PC-3 (cell line): ENCODE measurements at regions not wholly inside any gene's neighbourhood (a gene's known extent, or its start where the extent isn't known, plus 50 kb on each side); places are given as distances from the start of the nearest gene placed in this dataset.

ENCODE experiments used
- EZH2phosphoT487 ChIP-seq: fragments of 300-600 bp; sonication (generic); IDR thresholded peaks from 2 replicates; pipeline ENCODE4 v1.6.1; 2018; ENCODE audit warnings: mild to moderate bottlenecking, antibody characterized with exemption, low read length, borderline replicate concordance
- TF ChIP-seq, protein P1 (sequence below): fragments of 300-600 bp; sonication (generic); conservative IDR thresholded peaks from 2 replicates; pipeline ENCODE4 v1.5.1; 2017; ENCODE audit warnings: antibody characterized with exemption, low read depth, mild to moderate bottlenecking, low read length

DNA sequence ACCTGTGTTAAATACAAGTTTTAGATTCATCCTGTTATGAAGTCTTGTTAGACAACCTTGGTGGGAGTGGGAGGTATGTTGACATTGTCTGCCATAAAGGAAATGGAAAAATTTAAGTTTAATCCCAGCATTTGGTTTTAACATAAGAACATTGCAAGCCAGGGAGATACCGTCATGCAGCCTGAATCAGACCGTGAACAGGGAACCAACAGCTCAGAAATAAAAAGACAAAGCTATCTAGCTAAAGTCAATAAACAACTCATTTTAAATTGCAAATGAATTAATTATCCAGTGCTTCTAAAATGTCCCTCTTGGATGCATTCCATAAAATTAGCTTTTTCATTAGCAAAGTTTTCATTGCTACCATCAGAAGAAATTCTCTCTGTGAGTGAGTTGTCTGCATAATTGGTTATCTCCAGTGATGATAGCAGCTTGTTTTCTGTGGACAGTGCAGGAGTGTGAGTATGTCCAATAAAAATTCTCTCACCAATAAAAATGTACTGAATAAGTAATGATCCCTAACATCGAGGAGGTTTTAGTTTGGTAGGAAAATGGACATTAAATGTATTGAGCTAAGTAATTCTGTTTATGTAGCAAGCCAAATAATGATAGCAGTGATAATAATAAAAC lies 170.6 kb upstream of the TMTC4 start:
- no peak for TF ChIP-seq EZH2phosphoT487
- TF ChIP-seq, protein P1, sequence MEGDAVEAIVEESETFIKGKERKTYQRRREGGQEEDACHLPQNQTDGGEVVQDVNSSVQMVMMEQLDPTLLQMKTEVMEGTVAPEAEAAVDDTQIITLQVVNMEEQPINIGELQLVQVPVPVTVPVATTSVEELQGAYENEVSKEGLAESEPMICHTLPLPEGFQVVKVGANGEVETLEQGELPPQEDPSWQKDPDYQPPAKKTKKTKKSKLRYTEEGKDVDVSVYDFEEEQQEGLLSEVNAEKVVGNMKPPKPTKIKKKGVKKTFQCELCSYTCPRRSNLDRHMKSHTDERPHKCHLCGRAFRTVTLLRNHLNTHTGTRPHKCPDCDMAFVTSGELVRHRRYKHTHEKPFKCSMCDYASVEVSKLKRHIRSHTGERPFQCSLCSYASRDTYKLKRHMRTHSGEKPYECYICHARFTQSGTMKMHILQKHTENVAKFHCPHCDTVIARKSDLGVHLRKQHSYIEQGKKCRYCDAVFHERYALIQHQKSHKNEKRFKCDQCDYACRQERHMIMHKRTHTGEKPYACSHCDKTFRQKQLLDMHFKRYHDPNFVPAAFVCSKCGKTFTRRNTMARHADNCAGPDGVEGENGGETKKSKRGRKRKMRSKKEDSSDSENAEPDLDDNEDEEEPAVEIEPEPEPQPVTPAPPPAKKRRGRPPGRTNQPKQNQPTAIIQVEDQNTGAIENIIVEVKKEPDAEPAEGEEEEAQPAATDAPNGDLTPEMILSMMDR = no peak
